ENCODE measurements at regions not wholly inside any gene's neighbourhood (a gene's known extent, or its start where the extent isn't known, plus 50 kb on each side); places are given as distances from the start of the nearest gene placed in this dataset.
A peak's percentile ranks its signal among the peaks of the same experiment; 100 is the strongest.
"Not testable (repeated sequence)": the region's sequence is repeated elsewhere in the genome, so short reads cannot be mapped to it uniquely, and the experiment has no call there.

- DNase-seq = no peak
Observed at GRCh38 chr5:135279328-135279727, 119.7 kb downstream of the MACROH2A1 start.

GRCh38 chr5:135276151-135276550, 122.9 kb downstream of the MACROH2A1 start:
- DNase-seq = no peak

DNA sequence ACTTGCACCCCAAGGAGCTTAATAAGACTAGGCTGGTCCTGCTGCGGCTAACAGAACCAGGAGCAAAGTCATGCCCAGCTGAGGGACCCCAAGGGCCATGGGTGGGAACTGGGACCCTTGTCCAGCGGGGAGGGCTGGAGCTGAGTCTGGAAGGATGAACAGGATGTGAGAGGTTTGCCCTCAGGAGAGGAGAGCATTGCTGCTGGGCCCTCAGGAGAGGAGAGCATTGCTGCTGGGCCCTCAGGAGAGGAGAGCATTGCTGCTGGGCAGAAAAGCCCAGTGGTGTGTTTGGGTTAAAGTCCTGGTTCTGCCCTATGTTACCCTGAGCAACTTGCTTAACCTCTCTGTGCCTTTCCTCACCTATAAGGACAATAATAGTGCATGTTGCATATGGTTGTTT, 125.8 kb downstream of the MACROH2A1 start:
- DNase-seq = no peak

DNA sequence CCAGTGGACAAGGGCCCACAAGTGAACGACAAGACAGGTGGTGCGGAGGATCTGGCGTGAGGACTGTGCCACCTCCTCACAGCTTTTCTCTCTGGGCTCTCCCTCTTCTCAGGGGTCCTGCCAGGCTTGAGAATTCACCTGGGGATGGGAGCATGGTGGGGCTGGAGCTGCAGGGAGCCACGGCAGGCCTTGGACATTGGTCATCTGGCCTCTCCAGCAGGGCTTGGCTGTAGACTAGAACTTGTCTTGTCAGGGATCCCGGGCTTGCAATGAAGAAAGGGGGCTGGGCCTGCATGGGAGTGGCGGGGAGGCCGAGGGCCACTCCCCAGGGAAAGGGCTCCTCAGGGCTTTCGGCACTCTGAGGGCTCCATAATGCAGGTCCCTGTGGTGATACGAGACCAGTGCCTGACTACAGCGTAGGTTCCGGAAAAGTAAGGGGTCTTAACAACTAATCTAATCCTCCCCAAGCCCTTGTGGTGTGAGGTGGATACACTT, 126.7 kb downstream of the MACROH2A1 start:
- no peak for DNase-seq

DNA sequence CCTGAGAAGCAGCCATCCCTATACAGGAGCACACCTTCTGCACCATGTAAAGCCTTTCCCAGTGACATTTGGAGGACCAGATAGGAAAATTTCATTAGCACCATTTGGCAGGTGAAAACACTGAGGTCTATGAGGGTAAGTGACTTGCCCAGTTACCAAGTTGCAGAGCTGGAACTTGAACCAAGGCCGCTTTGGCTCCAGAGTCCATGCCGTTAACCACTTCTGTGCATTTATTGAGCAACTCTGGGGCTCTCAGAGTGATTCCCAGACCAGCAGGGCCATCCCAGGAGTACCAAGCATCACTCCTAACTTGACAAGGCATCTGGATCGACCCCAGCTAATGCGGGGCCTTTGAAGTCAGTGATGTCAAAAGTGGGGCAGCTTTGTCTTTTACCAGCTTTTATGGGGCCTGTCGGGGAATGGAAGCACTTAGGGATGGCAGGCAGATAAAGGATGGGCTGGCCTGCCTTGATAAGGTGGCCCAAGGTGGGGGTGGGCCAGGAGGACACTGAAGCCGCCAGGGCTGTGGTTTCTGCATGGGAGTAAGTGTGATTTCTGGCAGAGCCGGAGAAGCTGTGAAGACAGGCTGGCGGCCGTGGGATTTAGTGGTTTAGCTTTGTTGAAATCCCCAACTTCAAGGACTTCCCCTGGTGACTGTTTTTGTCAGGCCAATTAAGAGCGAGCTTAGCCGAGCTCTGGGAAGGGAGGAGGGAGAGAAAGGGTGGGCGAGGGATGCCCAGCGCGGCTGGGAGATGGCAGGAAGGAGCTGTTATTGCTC, 127.3 kb downstream of the MACROH2A1 start:
- DNase-seq = no peak

GRCh38 chr5:135269931-135270421, 129.1 kb downstream of the MACROH2A1 start:
- DNase-seq = peak; percentile 90

GRCh38 chr5:135269199-135269598, 129.8 kb downstream of the MACROH2A1 start:
- DNase-seq = peak; percentile 67

DNA sequence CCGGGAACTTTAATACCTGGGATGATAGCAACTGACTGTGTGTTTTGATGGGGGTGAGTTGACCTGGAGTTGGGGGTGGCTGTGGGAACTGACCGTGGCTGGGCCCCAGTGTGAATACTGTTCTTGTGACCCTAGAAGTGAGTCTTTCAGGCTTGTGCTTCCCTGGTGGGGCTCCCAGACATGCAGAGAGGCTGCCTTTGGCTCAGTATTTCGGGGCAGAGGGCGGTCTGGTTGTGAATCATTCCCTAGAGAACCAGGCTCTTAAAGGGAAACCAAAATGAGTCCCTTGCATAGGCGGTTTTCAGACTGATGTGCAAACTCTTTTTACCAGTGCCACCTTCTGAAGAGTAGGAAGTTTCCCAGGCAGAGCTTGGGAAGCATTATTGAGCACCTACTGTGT, 132.1 kb downstream of the MACROH2A1 start:
- DNase-seq = peak; percentile 40

DNA sequence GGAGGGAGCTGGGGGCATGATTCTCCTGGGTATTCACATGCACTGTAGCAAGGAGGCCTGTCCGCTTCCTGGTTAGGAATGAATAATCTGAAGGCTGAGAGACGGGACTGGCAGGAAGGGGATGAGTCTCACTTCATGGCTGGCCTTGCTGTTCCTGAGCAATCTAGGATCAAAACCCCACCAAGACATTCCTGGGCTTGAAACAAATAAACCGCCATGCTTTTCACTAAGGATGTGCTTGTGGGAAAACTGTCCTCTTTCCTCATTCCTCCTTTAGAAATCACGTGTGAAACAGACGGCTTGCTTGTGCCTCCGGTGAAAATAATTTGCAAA, 132.8 kb downstream of the MACROH2A1 start:
- DNase-seq = no peak

DNA sequence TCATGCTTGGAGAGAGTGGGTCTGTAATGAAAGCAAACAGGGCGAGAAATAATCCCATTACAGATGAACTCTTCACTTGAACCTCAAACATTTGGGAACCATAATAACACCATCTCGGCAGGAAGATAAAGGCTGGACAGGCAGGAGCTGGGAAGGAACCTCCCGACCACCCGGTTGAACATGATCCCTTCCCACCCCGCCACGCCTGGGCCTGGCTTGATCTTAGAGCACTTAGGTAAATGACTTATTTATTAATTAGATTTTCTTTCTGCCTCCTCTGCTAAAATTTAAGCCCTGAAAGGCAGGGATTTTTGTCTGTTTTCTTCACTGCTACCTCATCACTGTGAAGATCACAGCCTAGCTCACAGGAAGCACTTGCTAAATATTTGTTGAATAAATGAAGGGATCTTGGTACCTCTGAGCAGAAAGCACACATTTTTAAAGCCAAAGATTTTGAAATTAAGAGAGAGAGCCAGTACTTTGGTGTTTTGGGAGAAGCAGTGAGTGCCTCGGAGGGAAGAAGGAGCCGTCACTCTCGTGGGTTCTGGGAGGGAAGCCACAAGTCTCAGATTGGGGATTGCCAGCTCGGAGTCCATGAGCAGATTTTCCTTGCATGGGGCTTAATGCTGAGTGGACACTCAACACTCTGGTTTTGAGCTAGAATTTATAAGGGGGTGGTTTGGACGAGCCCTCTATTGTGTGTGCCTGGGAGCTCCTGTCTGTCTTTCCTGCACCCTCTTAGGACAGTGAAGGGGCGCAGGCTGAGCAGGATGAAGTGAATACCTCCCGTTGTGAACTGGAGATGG, 133.3 kb downstream of the MACROH2A1 start:
- DNase-seq = no peak

GRCh38 chr5:135264451-135265440, 134.3 kb downstream of the MACROH2A1 start:
- DNase-seq = peak; percentile 31

GRCh38 chr5:135263022-135263668, 135.9 kb downstream of the MACROH2A1 start:
- no peak for DNase-seq

DNA sequence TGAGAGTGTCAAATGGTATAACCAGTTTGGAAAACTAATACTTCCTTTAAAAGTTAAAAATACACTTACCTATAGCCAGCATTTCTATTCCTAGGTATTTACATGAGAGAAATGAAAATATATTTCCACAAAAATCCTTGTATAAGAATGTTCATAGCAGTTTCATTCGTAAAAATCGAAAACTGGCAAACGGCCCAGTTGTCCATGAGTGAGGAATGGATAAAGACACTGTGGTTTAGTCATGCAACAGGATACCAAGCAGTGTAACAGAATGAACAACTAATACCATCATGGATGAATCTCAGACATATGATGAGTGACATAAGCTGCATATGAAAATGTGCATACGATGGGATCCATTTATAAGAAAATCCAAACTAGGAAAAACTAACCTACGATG, 136.7 kb downstream of the MACROH2A1 start:
- no peak for DNase-seq

DNA sequence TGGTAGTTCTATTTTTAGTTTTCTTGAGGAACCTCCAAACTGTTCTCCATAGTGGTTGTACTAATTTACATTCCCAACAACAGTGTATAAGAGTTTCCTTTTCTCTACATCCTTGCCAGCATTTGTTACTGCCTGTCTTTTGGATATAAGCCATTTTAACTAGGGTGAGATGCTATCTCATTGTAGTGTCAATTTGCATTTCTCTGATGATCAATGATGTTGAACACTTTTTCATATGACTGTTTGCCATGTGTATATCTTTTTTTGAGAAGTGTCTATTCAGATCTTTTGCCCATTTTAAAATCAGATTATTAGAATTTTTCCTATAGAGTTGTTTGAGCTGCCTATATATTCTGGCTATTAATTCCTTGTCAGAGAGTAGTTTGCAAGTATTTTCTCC, 138.9 kb downstream of the MACROH2A1 start:
- DNase-seq = not testable (repeated sequence)

DNA sequence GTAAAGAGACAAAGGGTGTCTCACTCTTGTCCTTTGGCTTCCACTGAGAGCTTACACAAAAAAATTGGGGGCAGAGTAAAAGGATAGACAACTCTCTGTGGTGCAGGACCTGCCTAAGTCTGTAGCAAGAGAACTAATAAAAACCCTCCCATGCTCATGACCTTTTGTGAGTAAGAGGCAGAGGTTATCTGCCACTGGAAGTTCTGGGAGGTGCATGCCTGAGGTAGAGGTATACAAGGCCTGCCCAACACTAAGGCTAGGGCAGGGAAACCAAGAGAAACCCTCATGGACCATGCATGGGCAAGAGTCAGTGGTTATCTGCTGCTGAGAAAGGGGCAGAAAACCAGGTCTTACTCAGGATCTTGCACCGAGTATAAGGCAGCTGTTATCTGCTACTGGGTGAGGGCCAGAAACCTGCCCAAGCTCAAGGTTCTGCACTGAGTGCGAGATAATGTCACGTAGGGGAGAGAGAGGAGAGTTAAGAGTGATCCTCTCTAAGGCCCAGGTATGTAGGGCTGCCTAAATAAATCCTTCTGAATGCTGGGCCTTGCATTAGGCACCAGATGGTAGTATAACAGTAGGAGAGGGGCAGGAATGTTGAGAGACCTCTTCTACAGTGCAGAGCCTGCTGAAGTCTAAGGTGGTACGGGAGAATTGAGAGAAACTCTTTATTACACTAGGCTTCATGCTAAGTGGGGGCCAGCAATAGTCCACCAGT, 143.4 kb downstream of the MACROH2A1 start:
- no peak for DNase-seq

GRCh38 chr5:135254183-135254582, 144.8 kb downstream of the MACROH2A1 start:
- no peak for DNase-seq

DNA sequence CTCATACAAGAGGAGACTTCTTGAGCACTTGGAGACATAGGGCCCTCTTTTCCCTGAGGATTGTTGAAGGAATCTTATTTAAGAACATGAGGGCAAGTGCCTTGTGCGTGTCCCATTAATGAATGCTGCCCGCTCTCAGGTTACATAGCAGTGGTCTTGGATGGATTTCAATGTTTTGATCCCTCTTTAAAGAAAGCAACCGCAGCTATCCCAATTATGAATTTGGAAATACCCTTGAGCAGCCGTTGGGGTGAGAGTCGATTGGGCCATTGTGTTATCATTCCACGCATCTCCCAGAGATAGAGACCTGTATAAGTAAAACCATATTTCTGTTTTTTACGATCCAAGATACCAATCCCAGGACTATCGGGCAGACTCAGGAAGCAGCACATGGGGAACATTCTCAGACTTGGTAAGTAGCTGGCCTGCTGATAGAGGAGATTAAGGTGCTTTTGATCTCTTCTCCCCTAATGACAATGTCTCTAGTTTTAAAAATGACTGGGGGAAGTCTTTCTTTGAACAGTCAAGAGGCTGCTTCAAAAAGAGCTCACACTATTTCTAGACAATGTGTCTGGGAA, 145.3 kb downstream of the MACROH2A1 start:
- DNase-seq = no peak

DNA sequence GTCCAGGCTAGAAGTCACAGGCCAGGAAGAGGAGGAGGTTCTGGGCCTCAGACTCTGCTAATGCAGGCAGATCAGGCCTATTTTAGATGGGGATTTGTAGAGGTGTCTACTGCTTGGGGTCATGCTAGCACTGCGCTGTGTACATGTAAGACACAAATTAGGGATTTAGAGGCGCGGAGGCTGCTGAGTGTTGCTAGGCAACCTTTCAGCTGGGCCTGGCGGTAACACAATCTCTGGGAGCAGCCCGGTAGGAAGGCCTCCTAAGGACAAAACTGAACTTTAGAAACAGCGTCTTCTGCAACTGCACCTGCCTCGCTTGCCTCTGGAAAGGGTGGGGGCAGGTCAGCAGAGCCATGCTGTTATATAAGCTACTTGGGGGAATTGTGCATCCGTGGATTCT, 147.9 kb downstream of the MACROH2A1 start:
- DNase-seq = no peak

GRCh38 chr5:135250671-135251070, 148.4 kb downstream of the MACROH2A1 start:
- no peak for DNase-seq

DNA sequence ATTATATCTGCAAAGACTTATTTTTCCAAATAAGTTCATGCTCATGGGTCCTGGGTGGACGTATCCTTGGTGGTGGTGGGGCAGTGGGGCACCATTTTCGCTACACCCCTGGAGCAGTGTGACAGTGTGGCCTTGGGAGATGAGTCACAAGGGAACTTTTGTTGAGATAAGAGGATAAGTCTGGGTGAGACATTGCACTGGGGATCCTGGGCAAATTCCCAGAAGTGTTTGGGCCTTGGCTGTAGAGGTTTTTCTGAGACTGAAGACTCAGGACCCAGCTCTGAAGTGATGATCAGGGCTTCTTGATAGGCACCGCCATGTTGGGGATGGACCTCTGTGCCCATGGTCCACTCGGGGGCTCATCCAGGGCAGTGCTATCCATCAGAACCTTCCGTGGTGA, 149.4 kb downstream of the MACROH2A1 start:
- DNase-seq = peak; percentile 59

- DNase-seq = no peak
Observed at GRCh38 chr5:135248801-135249231, 150.2 kb downstream of the MACROH2A1 start.

All from EL (cell line).